WTC11 (cell line): ENCODE measurements at regions not wholly inside any gene's neighbourhood (a gene's known extent, or its start where the extent isn't known, plus 50 kb on each side); places are given as distances from the start of the nearest gene placed in this dataset.

Experiments
- ATAC-seq: fragments of 200-7000 bp; cut with Tn5 transposase; 2 replicates; pipeline ENCODE4 v1.10.0; 2021; ENCODE audit warnings: mild to moderate bottlenecking, moderate library complexity
- CTCF ChIA-PET: fragments of 300-600 bp; sonication (Branson Sonifier 250); formaldehyde crosslinking; loops from one replicate; lab custom pipeline; 2021; ENCODE audit warnings: antibody characterized with exemption; lab: Charles Lee
- POLR2A ChIA-PET: fragments of 350-600 bp; sonication (Branson Sonifier 250); formaldehyde crosslinking; loops from one replicate; lab custom pipeline; 2021; ENCODE audit warnings: antibody characterized with exemption; lab: Charles Lee
- DNase-seq: peaks from one replicate; pipeline ENCODE4 v3.0.0; 2021; ENCODE audit warnings: low spot score
- H3K27ac Mint-ChIP-seq: 2 replicates; pipeline ENCODE4 v1.8.0; 2021; ENCODE audit warnings: mixed read lengths
- H3K27me3 Mint-ChIP-seq: 2 replicates; pipeline ENCODE4 v1.8.0; 2021; ENCODE audit warnings: low read depth, mild to moderate bottlenecking, moderate library complexity, mixed read lengths
- H3K36me3 Mint-ChIP-seq: 2 replicates; pipeline ENCODE4 v1.8.0; 2021; ENCODE audit warnings: mixed read lengths
- H3K4me1 Mint-ChIP-seq: 2 replicates; pipeline ENCODE4 v1.8.0; 2022; ENCODE audit warnings: mixed read lengths
- H3K4me3 Mint-ChIP-seq: 2 replicates; pipeline ENCODE4 v1.8.0; 2021; ENCODE audit warnings: mild to moderate bottlenecking, moderate library complexity, mixed read lengths
- H3K9me3 Mint-ChIP-seq: 2 replicates; pipeline ENCODE4 v1.8.0; 2021; ENCODE audit warnings: mixed read lengths
- AR ChIP-seq: fragments of 250-450 bp; sonication (Bioruptor Pico); IDR thresholded peaks from 2 replicates; pipeline ENCODE4 v1.9.0; 2021; ENCODE audit warnings: mild to moderate bottlenecking
- CBFB ChIP-seq: sonication (generic); formaldehyde crosslinking; IDR thresholded peaks from 2 replicates; pipeline ENCODE4 v1.8.1; 2022; ENCODE audit warnings: mild to moderate bottlenecking, low read depth, missing genetic modification reagents
- CREM ChIP-seq: sonication (generic); formaldehyde crosslinking; IDR thresholded peaks from 2 replicates; pipeline ENCODE4 v1.8.1; 2022; ENCODE audit warnings: mild to moderate bottlenecking, missing genetic modification reagents, moderate library complexity
- EMX1 ChIP-seq: fragments of 250-450 bp; sonication (Bioruptor Pico); IDR thresholded peaks from 2 replicates; pipeline ENCODE4 v1.8.0; 2021; ENCODE audit warnings: mild to moderate bottlenecking
- GRHL2 ChIP-seq: fragments of 250-450 bp; sonication (Bioruptor Pico); IDR thresholded peaks from 2 replicates; pipeline ENCODE4 v1.8.0; 2022; ENCODE audit warnings: mild to moderate bottlenecking, moderate library complexity; ENCODE audit not compliant: insufficient replicate concordance, severe bottlenecking
- HMGA2 ChIP-seq: fragments of 250-450 bp; sonication (Bioruptor Pico); IDR thresholded peaks from 2 replicates; pipeline ENCODE4 v1.4.0; 2021; ENCODE audit warnings: mild to moderate bottlenecking, moderate library complexity
- IRF2 ChIP-seq: sonication (generic); formaldehyde crosslinking; IDR thresholded peaks from 2 replicates; pipeline ENCODE4 v1.8.0; 2022; ENCODE audit warnings: low read depth, missing genetic modification reagents, borderline replicate concordance
- MXD4 ChIP-seq: fragments of 250-450 bp; sonication (Bioruptor Pico); IDR thresholded peaks from 2 replicates; pipeline ENCODE4 v1.8.0; 2021; ENCODE audit warnings: mild to moderate bottlenecking, moderate library complexity, borderline replicate concordance
- MYBL2 ChIP-seq: sonication (generic); formaldehyde crosslinking; IDR thresholded peaks from 2 replicates; pipeline ENCODE4 v1.8.1; 2023; ENCODE audit warnings: mild to moderate bottlenecking, moderate library complexity, missing genetic modification reagents
- NFATC4 ChIP-seq: fragments of 250-450 bp; sonication (Bioruptor Pico); IDR thresholded peaks from 2 replicates; pipeline ENCODE4 v1.9.0; 2021; ENCODE audit warnings: mild to moderate bottlenecking
- OVOL2 ChIP-seq: fragments of 250-450 bp; sonication (Bioruptor Pico); IDR thresholded peaks from 2 replicates; pipeline ENCODE4 v1.9.0; 2021; ENCODE audit warnings: mild to moderate bottlenecking, borderline replicate concordance
- PREB ChIP-seq: sonication (generic); formaldehyde crosslinking; IDR thresholded peaks from 2 replicates; pipeline ENCODE4 v1.8.1; 2022; ENCODE audit warnings: mild to moderate bottlenecking, missing genetic modification reagents, moderate library complexity, borderline replicate concordance
- PRRX2 ChIP-seq: fragments of 250-450 bp; sonication (Bioruptor Pico); IDR thresholded peaks from 2 replicates; pipeline ENCODE4 v1.8.0; 2021; ENCODE audit warnings: mild to moderate bottlenecking
- TEAD1 ChIP-seq: sonication (generic); formaldehyde crosslinking; IDR thresholded peaks from 2 replicates; pipeline ENCODE4 v1.8.0; 2022; ENCODE audit warnings: mild to moderate bottlenecking, missing genetic modification reagents
- TEAD4 ChIP-seq: sonication (generic); formaldehyde crosslinking; IDR thresholded peaks from 2 replicates; pipeline ENCODE4 v1.8.0; 2022; ENCODE audit warnings: mild to moderate bottlenecking, missing genetic modification reagents
- ZNF121 ChIP-seq: sonication (generic); formaldehyde crosslinking; IDR thresholded peaks from 2 replicates; pipeline ENCODE4 v1.8.0; 2023; ENCODE audit warnings: missing genetic modification reagents
- ZNF416 ChIP-seq: fragments of 250-450 bp; sonication (Bioruptor Pico); IDR thresholded peaks from 2 replicates; pipeline ENCODE4 v1.9.0; 2021; ENCODE audit warnings: mild to moderate bottlenecking, inconsistent platforms
- TF ChIP-seq, protein P1 (sequence below): fragments of 250-450 bp; sonication (Bioruptor Pico); IDR thresholded peaks from 2 replicates; pipeline ENCODE4 v1.9.0; 2021; ENCODE audit warnings: mild to moderate bottlenecking
- TF ChIP-seq, protein P2 (sequence below): sonication (generic); formaldehyde crosslinking; IDR thresholded peaks from 2 replicates; pipeline ENCODE4 v1.8.0; 2022; ENCODE audit warnings: mild to moderate bottlenecking, missing genetic modification reagents
- TF ChIP-seq, protein P3 (sequence below): sonication (generic); formaldehyde crosslinking; IDR thresholded peaks from 2 replicates; pipeline ENCODE4 v1.8.1; 2022; ENCODE audit warnings: missing genetic modification reagents, borderline replicate concordance
- TF ChIP-seq, protein P4 (sequence below): fragments of 250-450 bp; sonication (Bioruptor Pico); IDR thresholded peaks from 2 replicates; pipeline ENCODE4 v1.9.0; 2021; ENCODE audit warnings: mild to moderate bottlenecking, borderline replicate concordance
- TF ChIP-seq, protein P5 (sequence below): fragments of 250-450 bp; sonication (Bioruptor Pico); IDR thresholded peaks from 2 replicates; pipeline ENCODE4 v1.8.0; 2021; ENCODE audit warnings: mild to moderate bottlenecking

DNA sequence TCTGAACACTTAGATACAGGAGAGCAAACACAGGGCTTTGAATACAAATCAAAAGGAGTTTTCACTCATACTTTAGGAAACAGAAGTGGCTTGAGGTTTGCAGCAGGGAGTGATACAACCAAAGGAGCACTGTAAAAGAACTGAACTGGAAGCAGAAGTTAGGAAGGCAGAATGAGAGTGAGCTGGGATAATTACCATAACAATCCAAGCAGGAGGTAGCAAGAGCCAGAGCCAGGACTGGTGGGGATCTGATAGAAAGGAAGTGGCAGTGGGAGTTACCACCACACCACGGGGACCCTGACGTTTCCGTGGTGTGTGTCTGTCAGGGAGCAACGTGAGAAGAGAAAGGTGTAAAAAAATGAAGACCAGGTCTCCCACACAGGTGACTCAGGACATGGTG is 81.3 kb upstream of the EPB41L3 start:
- Mint-ChIP-seq H3K9me3 (no peaks in the 10 kb centered on the region), H3K4me1 (peaks cover 6% of the 10 kb centered on the region), H3K36me3 (no peaks in the 10 kb centered on the region), H3K4me3 (no peak overlapping the region), H3K27ac (no peak overlapping the region), H3K27me3 (peaks cover 10% of the 10 kb centered on the region)
- POLR2A ChIA-PET = no interaction called here
- peak; percentile 49 for ATAC-seq
- TF ChIP-seq PREB (CRISPR knock-in tag) (no peak), MXD4 (no peak), GRHL2 (CRISPR knock-in tag) (no peak), OVOL2 (CRISPR knock-in tag) (no peak), AR (CRISPR knock-in tag) (no peak), CREM (no peak), MYBL2 (no peak), PRRX2 (no peak), NFATC4 (no peak), TEAD1 (CRISPR knock-in tag) (no peak), ZNF416 (no peak)
- TF ChIP-seq, protein P1, sequence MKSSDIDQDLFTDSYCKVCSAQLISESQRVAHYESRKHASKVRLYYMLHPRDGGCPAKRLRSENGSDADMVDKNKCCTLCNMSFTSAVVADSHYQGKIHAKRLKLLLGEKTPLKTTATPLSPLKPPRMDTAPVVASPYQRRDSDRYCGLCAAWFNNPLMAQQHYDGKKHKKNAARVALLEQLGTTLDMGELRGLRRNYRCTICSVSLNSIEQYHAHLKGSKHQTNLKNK = no peak
- TF ChIP-seq, protein P2, sequence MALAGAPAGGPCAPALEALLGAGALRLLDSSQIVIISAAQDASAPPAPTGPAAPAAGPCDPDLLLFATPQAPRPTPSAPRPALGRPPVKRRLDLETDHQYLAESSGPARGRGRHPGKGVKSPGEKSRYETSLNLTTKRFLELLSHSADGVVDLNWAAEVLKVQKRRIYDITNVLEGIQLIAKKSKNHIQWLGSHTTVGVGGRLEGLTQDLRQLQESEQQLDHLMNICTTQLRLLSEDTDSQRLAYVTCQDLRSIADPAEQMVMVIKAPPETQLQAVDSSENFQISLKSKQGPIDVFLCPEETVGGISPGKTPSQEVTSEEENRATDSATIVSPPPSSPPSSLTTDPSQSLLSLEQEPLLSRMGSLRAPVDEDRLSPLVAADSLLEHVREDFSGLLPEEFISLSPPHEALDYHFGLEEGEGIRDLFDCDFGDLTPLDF (CRISPR knock-in tag) = no peak
- TF ChIP-seq, protein P3, sequence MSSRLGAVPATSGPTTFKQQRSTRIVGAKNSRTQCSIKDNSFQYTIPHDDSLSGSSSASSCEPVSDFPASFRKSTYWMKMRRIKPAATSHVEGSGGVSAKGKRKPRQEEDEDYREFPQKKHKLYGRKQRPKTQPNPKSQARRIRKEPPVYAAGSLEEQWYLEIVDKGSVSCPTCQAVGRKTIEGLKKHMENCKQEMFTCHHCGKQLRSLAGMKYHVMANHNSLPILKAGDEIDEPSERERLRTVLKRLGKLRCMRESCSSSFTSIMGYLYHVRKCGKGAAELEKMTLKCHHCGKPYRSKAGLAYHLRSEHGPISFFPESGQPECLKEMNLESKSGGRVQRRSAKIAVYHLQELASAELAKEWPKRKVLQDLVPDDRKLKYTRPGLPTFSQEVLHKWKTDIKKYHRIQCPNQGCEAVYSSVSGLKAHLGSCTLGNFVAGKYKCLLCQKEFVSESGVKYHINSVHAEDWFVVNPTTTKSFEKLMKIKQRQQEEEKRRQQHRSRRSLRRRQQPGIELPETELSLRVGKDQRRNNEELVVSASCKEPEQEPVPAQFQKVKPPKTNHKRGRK (CRISPR knock-in tag) = no peak
- CTCF ChIA-PET = interaction anchor here (1.4 kb wide), 1 partner anchor 15 kb away, joined by 3 read pairs; no protein-coding TSS in a partner anchor
- no peak for DNase-seq

GRCh38 chr18:5622905-5623304 is 79.1 kb upstream of the EPB41L3 start:
- Mint-ChIP-seq H3K36me3 (no peaks in the 10 kb centered on the region), H3K4me3 (no peak overlapping the region), H3K27me3 (no peaks in the 10 kb centered on the region; the same call in 1 of the 2 replicates)
- ATAC-seq = no peak
- TF ChIP-seq NFATC4 = no peak
- no peak for TF ChIP-seq TEAD4 (CRISPR knock-in tag)
- no peak for TF ChIP-seq EMX1 (CRISPR knock-in tag)
- TF ChIP-seq HMGA2 = no peak
- TF ChIP-seq, all 79 proteins: peak for 0
- peaks cover 14% of the 10 kb centered on the region for H3K4me1 Mint-ChIP-seq
- POLR2A ChIA-PET = no interaction called here
- no peaks in the 10 kb centered on the region for H3K9me3 Mint-ChIP-seq
- no peak for DNase-seq
- CTCF ChIA-PET = interaction anchor here (1.4 kb wide), 1 partner anchor 201 kb away, joined by 3 read pairs; no protein-coding TSS in a partner anchor
- no peak overlapping the region for H3K27ac Mint-ChIP-seq

DNA sequence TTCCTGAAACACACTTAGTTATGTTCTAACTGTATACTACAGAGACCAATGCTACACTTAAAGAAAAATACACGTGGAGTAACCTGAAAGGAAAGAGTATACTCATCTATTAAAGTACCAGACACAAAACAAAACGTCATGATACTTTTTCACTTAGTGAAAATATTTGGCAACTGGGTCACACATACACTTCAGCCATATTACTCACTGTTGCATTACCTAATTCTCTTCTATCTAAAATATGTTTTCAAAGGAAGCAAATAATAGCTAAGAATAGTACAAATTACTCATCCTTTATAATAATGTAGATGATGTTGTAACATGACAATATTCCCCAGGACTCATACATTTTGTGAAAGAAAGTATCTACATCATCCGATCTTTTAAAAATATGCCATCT is 76.5 kb upstream of the EPB41L3 start:
- H3K27ac Mint-ChIP-seq = no peak overlapping the region
- ChIA-PET CTCF (no interaction called here), POLR2A (no interaction called here)
- no peak for DNase-seq
- H3K36me3 Mint-ChIP-seq = no peaks in the 10 kb centered on the region
- ATAC-seq = no peak
- H3K4me3 Mint-ChIP-seq = no peak overlapping the region
- H3K27me3 Mint-ChIP-seq = no peaks in the 10 kb centered on the region; the same call in 1 of the 2 replicates
- H3K9me3 Mint-ChIP-seq = no peaks in the 10 kb centered on the region
- H3K4me1 Mint-ChIP-seq = peaks cover 10% of the 10 kb centered on the region
- no peak for TF ChIP-seq OVOL2 (CRISPR knock-in tag)
- TF ChIP-seq IRF2 (CRISPR knock-in tag) = no peak
- TF ChIP-seq, protein P4, sequence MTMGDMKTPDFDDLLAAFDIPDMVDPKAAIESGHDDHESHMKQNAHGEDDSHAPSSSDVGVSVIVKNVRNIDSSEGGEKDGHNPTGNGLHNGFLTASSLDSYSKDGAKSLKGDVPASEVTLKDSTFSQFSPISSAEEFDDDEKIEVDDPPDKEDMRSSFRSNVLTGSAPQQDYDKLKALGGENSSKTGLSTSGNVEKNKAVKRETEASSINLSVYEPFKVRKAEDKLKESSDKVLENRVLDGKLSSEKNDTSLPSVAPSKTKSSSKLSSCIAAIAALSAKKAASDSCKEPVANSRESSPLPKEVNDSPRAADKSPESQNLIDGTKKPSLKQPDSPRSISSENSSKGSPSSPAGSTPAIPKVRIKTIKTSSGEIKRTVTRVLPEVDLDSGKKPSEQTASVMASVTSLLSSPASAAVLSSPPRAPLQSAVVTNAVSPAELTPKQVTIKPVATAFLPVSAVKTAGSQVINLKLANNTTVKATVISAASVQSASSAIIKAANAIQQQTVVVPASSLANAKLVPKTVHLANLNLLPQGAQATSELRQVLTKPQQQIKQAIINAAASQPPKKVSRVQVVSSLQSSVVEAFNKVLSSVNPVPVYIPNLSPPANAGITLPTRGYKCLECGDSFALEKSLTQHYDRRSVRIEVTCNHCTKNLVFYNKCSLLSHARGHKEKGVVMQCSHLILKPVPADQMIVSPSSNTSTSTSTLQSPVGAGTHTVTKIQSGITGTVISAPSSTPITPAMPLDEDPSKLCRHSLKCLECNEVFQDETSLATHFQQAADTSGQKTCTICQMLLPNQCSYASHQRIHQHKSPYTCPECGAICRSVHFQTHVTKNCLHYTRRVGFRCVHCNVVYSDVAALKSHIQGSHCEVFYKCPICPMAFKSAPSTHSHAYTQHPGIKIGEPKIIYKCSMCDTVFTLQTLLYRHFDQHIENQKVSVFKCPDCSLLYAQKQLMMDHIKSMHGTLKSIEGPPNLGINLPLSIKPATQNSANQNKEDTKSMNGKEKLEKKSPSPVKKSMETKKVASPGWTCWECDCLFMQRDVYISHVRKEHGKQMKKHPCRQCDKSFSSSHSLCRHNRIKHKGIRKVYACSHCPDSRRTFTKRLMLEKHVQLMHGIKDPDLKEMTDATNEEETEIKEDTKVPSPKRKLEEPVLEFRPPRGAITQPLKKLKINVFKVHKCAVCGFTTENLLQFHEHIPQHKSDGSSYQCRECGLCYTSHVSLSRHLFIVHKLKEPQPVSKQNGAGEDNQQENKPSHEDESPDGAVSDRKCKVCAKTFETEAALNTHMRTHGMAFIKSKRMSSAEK (CRISPR knock-in tag) = no peak
- TF ChIP-seq CBFB (CRISPR knock-in tag) = no peak
- TF ChIP-seq, protein P5, sequence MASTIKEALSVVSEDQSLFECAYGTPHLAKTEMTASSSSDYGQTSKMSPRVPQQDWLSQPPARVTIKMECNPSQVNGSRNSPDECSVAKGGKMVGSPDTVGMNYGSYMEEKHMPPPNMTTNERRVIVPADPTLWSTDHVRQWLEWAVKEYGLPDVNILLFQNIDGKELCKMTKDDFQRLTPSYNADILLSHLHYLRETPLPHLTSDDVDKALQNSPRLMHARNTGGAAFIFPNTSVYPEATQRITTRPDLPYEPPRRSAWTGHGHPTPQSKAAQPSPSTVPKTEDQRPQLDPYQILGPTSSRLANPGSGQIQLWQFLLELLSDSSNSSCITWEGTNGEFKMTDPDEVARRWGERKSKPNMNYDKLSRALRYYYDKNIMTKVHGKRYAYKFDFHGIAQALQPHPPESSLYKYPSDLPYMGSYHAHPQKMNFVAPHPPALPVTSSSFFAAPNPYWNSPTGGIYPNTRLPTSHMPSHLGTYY (CRISPR knock-in tag) = no peak
- no peak for TF ChIP-seq ZNF121 (CRISPR knock-in tag)
